Trophoblast cell (in vitro differentiated cells and primary cell): ENCODE measurements at regions not wholly inside any gene's neighbourhood (a gene's known extent, or its start where the extent isn't known, plus 50 kb on each side); places are given as distances from the start of the nearest gene placed in this dataset.

Experiments used
- DNase-seq, 2 donors: peaks; one replicate each; pipeline ENCODE4 v3.0.0-alpha.2; 2016
- H2AFZ ChIP-seq: 2 replicates; pipeline ENCODE4 v1.6.1; 2013; ENCODE audit warnings: low read length, moderate library complexity, mild to moderate bottlenecking; ENCODE audit not compliant: insufficient read depth, poor library complexity
- H2AK5ac ChIP-seq: 2 replicates; pipeline ENCODE4 v1.6.1; 2013; ENCODE audit warnings: mild to moderate bottlenecking, low read length
- H2BK120ac ChIP-seq: 2 replicates; pipeline ENCODE4 v1.6.1; 2013; ENCODE audit warnings: low read length, mild to moderate bottlenecking, moderate library complexity; ENCODE audit not compliant: insufficient read depth, poor library complexity
- H2BK12ac ChIP-seq: 2 replicates; pipeline ENCODE4 v1.6.1; 2013; ENCODE audit warnings: mild to moderate bottlenecking, low read length, moderate library complexity
- H2BK5ac ChIP-seq: 2 replicates; pipeline ENCODE4 v1.6.1; 2013; ENCODE audit warnings: low read length, low read depth, moderate library complexity, mild to moderate bottlenecking; ENCODE audit not compliant: poor library complexity
- H3K14ac ChIP-seq: 2 replicates; pipeline ENCODE4 v1.6.1; 2013; ENCODE audit warnings: mild to moderate bottlenecking, low read length
- H3K18ac ChIP-seq: 2 replicates; pipeline ENCODE4 v1.6.1; 2013; ENCODE audit warnings: mild to moderate bottlenecking, low read length
- H3K23ac ChIP-seq: 2 replicates; pipeline ENCODE4 v1.6.1; 2013; ENCODE audit warnings: low read length
- H3K27ac ChIP-seq: 2 replicates; pipeline ENCODE4 v1.5.1; 2013; ENCODE audit warnings: low read depth, mild to moderate bottlenecking, inconsistent platforms, low read length, moderate library complexity
- H3K27me3 ChIP-seq: 2 replicates; pipeline ENCODE4 v1.6.1; 2013; ENCODE audit warnings: inconsistent platforms, mild to moderate bottlenecking, low read length, moderate library complexity; ENCODE audit not compliant: insufficient read depth
- H3K36me3 ChIP-seq, 2 experiments: 1 replicate in 1 of 2; 2 replicates in 1 of 2; pipeline ENCODE4 v1.6.1; 2013; ENCODE audit warnings: low read length in 2 of 2, mild to moderate bottlenecking in 2 of 2, moderate library complexity in 1 of 2; ENCODE audit not compliant: insufficient read depth in 2 of 2, control insufficient read depth in 1 of 2
- H3K4ac ChIP-seq: 2 replicates; pipeline ENCODE4 v1.6.1; 2013; ENCODE audit warnings: low read depth, mild to moderate bottlenecking, low read length, moderate library complexity
- H3K4me1 ChIP-seq, 2 experiments: 1 replicate in 1 of 2; 2 replicates in 1 of 2; pipeline ENCODE4 v1.6.1; 2013; ENCODE audit warnings: low read length in 2 of 2, mild to moderate bottlenecking in 2 of 2, moderate library complexity in 1 of 2; ENCODE audit not compliant: insufficient read depth in 2 of 2, control insufficient read depth in 1 of 2
- H3K4me2 ChIP-seq: 2 replicates; pipeline ENCODE4 v1.6.1; 2013; ENCODE audit warnings: inconsistent platforms, mild to moderate bottlenecking, low read length, moderate library complexity
- H3K4me3 ChIP-seq: 2 replicates; pipeline ENCODE4 v1.5.1; 2013; ENCODE audit warnings: mild to moderate bottlenecking, low read depth, low read length, inconsistent platforms
- H3K79me1 ChIP-seq: one replicate; pipeline ENCODE4 v1.6.1; 2013; ENCODE audit warnings: low read length
- H3K79me2 ChIP-seq: 2 replicates; pipeline ENCODE4 v1.6.1; 2013; ENCODE audit warnings: low read length, mild to moderate bottlenecking; ENCODE audit not compliant: control insufficient read depth, insufficient read depth, poor library complexity
- H3K9ac ChIP-seq: 2 replicates; pipeline ENCODE4 v1.6.1; 2013; ENCODE audit warnings: mild to moderate bottlenecking, low read length
- H3K9me3 ChIP-seq: 2 replicates; pipeline ENCODE4 v1.6.1; 2013; ENCODE audit warnings: low read depth, mild to moderate bottlenecking, control low read depth, inconsistent platforms, low read length; ENCODE audit not compliant: insufficient read depth
- H4K12ac ChIP-seq: 2 replicates; pipeline ENCODE4 v1.6.1; 2013; ENCODE audit warnings: low read depth, mild to moderate bottlenecking, low read length, moderate library complexity
- H4K8ac ChIP-seq: 2 replicates; pipeline ENCODE4 v1.6.1; 2013; ENCODE audit warnings: low read depth, mild to moderate bottlenecking, low read length, moderate library complexity
- H4K91ac ChIP-seq: one replicate; pipeline ENCODE4 v1.6.1; 2013; ENCODE audit warnings: low read depth, mild to moderate bottlenecking, low read length, moderate library complexity
- WGBS: extraction: QIAGEN DNeasy Blood & Tissue Kit; methylation state at CpG from one replicate; pipeline ENCODE4 v1.1.7; 2013; ENCODE audit warnings: missing lambda C conversion rate; ENCODE audit not compliant: insufficient read length, insufficient coverage; ENCODE audit errors: extremely low coverage; 5-methylcytosine and 5-hydroxymethylcytosine counted together

DNA sequence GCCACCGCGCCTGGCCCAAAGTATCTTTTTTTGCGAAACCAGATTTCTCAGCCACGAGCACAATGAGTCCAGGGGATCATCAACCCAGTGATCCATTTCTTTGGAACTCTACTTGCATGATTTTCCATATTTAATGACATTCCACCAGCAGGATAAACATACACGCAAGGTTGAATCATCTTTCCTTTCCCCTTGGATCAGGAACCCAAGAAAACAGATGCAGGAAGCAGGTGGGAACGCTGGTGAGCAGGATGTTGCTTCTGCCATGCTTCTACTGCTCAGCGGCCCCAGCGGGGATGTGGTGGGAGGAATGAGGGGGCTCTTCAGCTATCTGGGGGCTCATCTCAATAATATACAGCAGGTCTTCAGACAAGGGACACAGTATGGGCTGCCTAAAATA lies 118.2 kb downstream of the SEC61B start:
- Histone ChIP-seq H3K18ac (no peak overlapping the region), H3K79me2 (no peaks in the 10 kb centered on the region), H3K4me1 (no peaks in the 10 kb centered on the region), H3K79me1 (no peaks in the 10 kb centered on the region), H3K9ac (no peak overlapping the region), H2BK120ac (no peak overlapping the region), H2AK5ac (no peak overlapping the region), H3K14ac (no peak overlapping the region), H2BK12ac (no peak overlapping the region), H4K12ac (no peak overlapping the region), H3K23ac (no peak overlapping the region), H3K4me2 (no peak overlapping the region), H2BK5ac (no peak overlapping the region), H3K4me3 (no peak overlapping the region), H3K27ac (no peak overlapping the region), H2AFZ (no peak overlapping the region), H3K36me3 (no peaks in the 10 kb centered on the region), H3K27me3 (no peaks in the 10 kb centered on the region), H3K9me3 (peaks cover 2% of the 10 kb centered on the region), H4K91ac (no peak overlapping the region), H3K4ac (no peak overlapping the region), H4K8ac (no peak overlapping the region)
- DNase-seq: no peak
- WGBS: no CpG with 5 or more reads among the region's 8 CpGs

DNA sequence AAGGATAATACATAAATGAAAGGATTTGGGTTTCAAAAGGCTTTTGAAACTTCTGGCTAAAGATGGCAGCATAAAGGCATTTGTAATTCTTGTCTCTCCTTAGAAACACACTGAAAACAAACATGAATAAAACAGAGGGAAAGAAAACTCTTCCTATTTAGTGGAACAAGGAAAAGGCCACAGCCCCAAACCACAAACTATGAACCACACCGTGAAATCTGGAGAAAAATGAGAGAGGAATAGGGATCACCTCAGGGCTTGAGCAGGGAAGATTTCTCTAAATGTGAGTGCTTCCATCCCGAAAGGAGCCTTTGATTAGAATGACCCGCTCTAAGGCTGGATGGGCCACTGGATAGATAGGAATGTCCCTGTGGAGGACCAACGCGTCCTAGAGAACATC lies 119.6 kb downstream of the SEC61B start:
- no peak overlapping the region for H4K12ac ChIP-seq
- DNase-seq: no peak
- no peak overlapping the region for H3K18ac ChIP-seq
- no peak overlapping the region for H3K4me3 ChIP-seq
- H2AFZ ChIP-seq: no peak overlapping the region
- no CpG with 5 or more reads among the region's 5 CpGs for WGBS
- no peak overlapping the region for H3K14ac ChIP-seq
- no peak overlapping the region for H3K23ac ChIP-seq
- no peaks in the 10 kb centered on the region for H3K79me2 ChIP-seq
- H3K9me3 ChIP-seq: peaks cover 2% of the 10 kb centered on the region
- H2AK5ac ChIP-seq: no peak overlapping the region
- no peaks in the 10 kb centered on the region for H3K4me1 ChIP-seq
- H3K79me1 ChIP-seq: no peaks in the 10 kb centered on the region
- no peak overlapping the region for H2BK120ac ChIP-seq
- no peak overlapping the region for H3K27ac ChIP-seq
- no peak overlapping the region for H2BK12ac ChIP-seq
- no peaks in the 10 kb centered on the region for H3K36me3 ChIP-seq
- H4K8ac ChIP-seq: no peak overlapping the region
- H4K91ac ChIP-seq: no peak overlapping the region
- H3K9ac ChIP-seq: no peak overlapping the region
- H3K4ac ChIP-seq: no peak overlapping the region
- H3K4me2 ChIP-seq: no peak overlapping the region
- no peak overlapping the region for H2BK5ac ChIP-seq
- H3K27me3 ChIP-seq: no peaks in the 10 kb centered on the region

GRCh38 chr9:99345451-99345850 lies 123.4 kb downstream of the SEC61B start:
- no peaks in the 10 kb centered on the region for H3K9me3 ChIP-seq
- H3K23ac ChIP-seq: no peak overlapping the region
- H2BK12ac ChIP-seq: no peak overlapping the region
- no peak overlapping the region for H2AFZ ChIP-seq
- H3K27me3 ChIP-seq: no peaks in the 10 kb centered on the region
- H3K18ac ChIP-seq: no peak overlapping the region
- H4K12ac ChIP-seq: no peak overlapping the region
- H3K4me2 ChIP-seq: no peak overlapping the region
- no peak for DNase-seq
- H2BK120ac ChIP-seq: no peak overlapping the region
- no peak overlapping the region for H2AK5ac ChIP-seq
- no CpG with 5 or more reads among the region's 1 CpG for WGBS
- H2BK5ac ChIP-seq: no peak overlapping the region
- H3K79me2 ChIP-seq: no peaks in the 10 kb centered on the region
- H3K4me1 ChIP-seq: no peaks in the 10 kb centered on the region
- no peak overlapping the region for H3K9ac ChIP-seq
- no peak overlapping the region for H3K4me3 ChIP-seq
- no peak overlapping the region for H3K14ac ChIP-seq
- no peak overlapping the region for H4K8ac ChIP-seq
- H3K36me3 ChIP-seq: no peaks in the 10 kb centered on the region
- no peak overlapping the region for H3K27ac ChIP-seq
- no peak overlapping the region for H4K91ac ChIP-seq
- H3K4ac ChIP-seq: no peak overlapping the region
- no peaks in the 10 kb centered on the region for H3K79me1 ChIP-seq

- H3K4ac ChIP-seq: no peak overlapping the region
- H2BK120ac ChIP-seq: no peak overlapping the region
- H3K27ac ChIP-seq: no peak overlapping the region
- H3K27me3 ChIP-seq: no peaks in the 10 kb centered on the region
- H4K12ac ChIP-seq: no peak overlapping the region
- DNase-seq: no peak
- H3K4me1 ChIP-seq: no peaks in the 10 kb centered on the region
- H3K23ac ChIP-seq: no peak overlapping the region
- H4K8ac ChIP-seq: no peak overlapping the region
- no peak overlapping the region for H4K91ac ChIP-seq
- no peaks in the 10 kb centered on the region for H3K79me2 ChIP-seq
- H3K79me1 ChIP-seq: no peaks in the 10 kb centered on the region
- no peaks in the 10 kb centered on the region for H3K9me3 ChIP-seq
- no peak overlapping the region for H3K14ac ChIP-seq
- H2AFZ ChIP-seq: no peak overlapping the region
- H2AK5ac ChIP-seq: no peak overlapping the region
- H3K4me2 ChIP-seq: no peak overlapping the region
- H3K36me3 ChIP-seq: no peaks in the 10 kb centered on the region
- no peak overlapping the region for H2BK5ac ChIP-seq
- H3K18ac ChIP-seq: no peak overlapping the region
- no peak overlapping the region for H3K9ac ChIP-seq
- no peak overlapping the region for H3K4me3 ChIP-seq
- H2BK12ac ChIP-seq: no peak overlapping the region
Measured at GRCh38 chr9:99345942-99346341, 123.9 kb downstream of the SEC61B start.

GRCh38 chr9:99347568-99347967 lies 125.5 kb downstream of the SEC61B start:
- Histone ChIP-seq H4K8ac (no peak overlapping the region), H3K27ac (no peak overlapping the region), H3K27me3 (no peaks in the 10 kb centered on the region), H3K36me3 (no peaks in the 10 kb centered on the region), H3K79me2 (no peaks in the 10 kb centered on the region), H3K14ac (no peak overlapping the region), H4K12ac (no peak overlapping the region), H2AFZ (no peak overlapping the region), H3K4me2 (no peak overlapping the region), H3K23ac (no peak overlapping the region), H4K91ac (no peak overlapping the region), H3K9me3 (no peaks in the 10 kb centered on the region), H2BK5ac (no peak overlapping the region), H3K4me1 (no peaks in the 10 kb centered on the region), H3K79me1 (no peaks in the 10 kb centered on the region), H3K4ac (no peak overlapping the region), H3K9ac (no peak overlapping the region), H3K18ac (no peak overlapping the region), H2BK120ac (no peak overlapping the region), H2AK5ac (no peak overlapping the region), H3K4me3 (no peak overlapping the region), H2BK12ac (no peak overlapping the region)
- no CpG with 5 or more reads among the region's 4 CpGs for WGBS
- no peak for DNase-seq
